Chondrocyte (in vitro differentiated cells): ENCODE measurements at regions not wholly inside any gene's neighbourhood (a gene's known extent, or its start where the extent isn't known, plus 50 kb on each side); places are given as distances from the start of the nearest gene placed in this dataset.
A peak's percentile ranks its signal among the peaks of the same experiment; 100 is the strongest.

ENCODE experiments used
- DNase-seq: peaks from one replicate; pipeline ENCODE4 v3.0.0; 2021; ENCODE audit warnings: mixed read lengths, low spot score
- H3K27ac Mint-ChIP-seq: one replicate; pipeline ENCODE4 v1.8.0; 2021; ENCODE audit warnings: mild to moderate bottlenecking, moderate library complexity, mixed read lengths; ENCODE audit not compliant: unreplicated experiment
- H3K27me3 Mint-ChIP-seq: 2 replicates; pipeline ENCODE4 v1.8.0; 2021; ENCODE audit warnings: low read depth, mixed read lengths
- H3K36me3 Mint-ChIP-seq: 2 replicates; pipeline ENCODE4 v1.8.0; 2021; ENCODE audit warnings: low read depth, mixed read lengths
- H3K4me1 Mint-ChIP-seq: 2 replicates; pipeline ENCODE4 v1.8.0; 2021; ENCODE audit warnings: low read depth, mild to moderate bottlenecking, mixed read lengths
- H3K4me3 Mint-ChIP-seq: one replicate; pipeline ENCODE4 v1.8.0; 2021; ENCODE audit warnings: mild to moderate bottlenecking, moderate library complexity, mixed read lengths; ENCODE audit not compliant: unreplicated experiment
- H3K9me3 Mint-ChIP-seq: 2 replicates; pipeline ENCODE4 v1.8.0; 2021; ENCODE audit warnings: low read depth, mixed read lengths
- CTCF ChIP-seq: fragments of 200-600 bp; sonication (generic); IDR thresholded peaks from 2 replicates; pipeline ENCODE4 v1.5.0; 2021; ENCODE audit warnings: antibody characterized with exemption, mild to moderate bottlenecking, moderate library complexity

- DNase-seq: no peak
- Mint-ChIP-seq H3K4me1 (no peaks in the 10 kb centered on the region), H3K9me3 (no peaks in the 10 kb centered on the region), H3K36me3 (no peaks in the 10 kb centered on the region), H3K27ac (no peak overlapping the region), H3K4me3 (no peak overlapping the region), H3K27me3 (peaks cover 8% of the 10 kb centered on the region)
- no peak for TF ChIP-seq CTCF
Observed at GRCh38 chr7:142590077-142590476, 159.2 kb upstream of the PRSS1 start.

- no peak overlapping the region for H3K4me3 Mint-ChIP-seq
- peak; percentile 79 for TF ChIP-seq CTCF
Observed at GRCh38 chr7:142587578-142588191, 161.6 kb upstream of the PRSS1 start.

GRCh38 chr7:142586611-142587010 lies 162.7 kb upstream of the PRSS1 start:
- no peaks in the 10 kb centered on the region for H3K27me3 Mint-ChIP-seq
- no peak overlapping the region for H3K4me3 Mint-ChIP-seq
- peaks cover 7% of the 10 kb centered on the region for H3K4me1 Mint-ChIP-seq
- TF ChIP-seq CTCF: no peak
- no peaks in the 10 kb centered on the region for H3K9me3 Mint-ChIP-seq
- DNase-seq: no peak
- no peak overlapping the region for H3K27ac Mint-ChIP-seq
- H3K36me3 Mint-ChIP-seq: no peaks in the 10 kb centered on the region

More at GRCh38 chr7:142587578-142588191, 161.6 kb upstream of the PRSS1 start:
- H3K27me3 Mint-ChIP-seq: no peaks in the 10 kb centered on the region
- no peaks in the 10 kb centered on the region for H3K9me3 Mint-ChIP-seq
- H3K36me3 Mint-ChIP-seq: no peaks in the 10 kb centered on the region
- H3K27ac Mint-ChIP-seq: no peak overlapping the region
- no peak for DNase-seq
- peaks cover 5% of the 10 kb centered on the region for H3K4me1 Mint-ChIP-seq

GRCh38 chr7:142585425-142585824 lies 163.8 kb upstream of the PRSS1 start:
- no peaks in the 10 kb centered on the region for H3K27me3 Mint-ChIP-seq
- no peak overlapping the region for H3K27ac Mint-ChIP-seq
- no peak for DNase-seq
- no peaks in the 10 kb centered on the region for H3K9me3 Mint-ChIP-seq
- H3K4me3 Mint-ChIP-seq: no peak overlapping the region
- no peaks in the 10 kb centered on the region for H3K36me3 Mint-ChIP-seq
- peaks cover 13% of the 10 kb centered on the region for H3K4me1 Mint-ChIP-seq
- TF ChIP-seq CTCF: peak; percentile 34

- H3K4me1 Mint-ChIP-seq: peaks cover 13% of the 10 kb centered on the region
- no peak overlapping the region for H3K27ac Mint-ChIP-seq
- H3K36me3 Mint-ChIP-seq: no peaks in the 10 kb centered on the region
- H3K4me3 Mint-ChIP-seq: no peak overlapping the region
- DNase-seq: no peak
- no peaks in the 10 kb centered on the region for H3K27me3 Mint-ChIP-seq
- H3K9me3 Mint-ChIP-seq: no peaks in the 10 kb centered on the region
- no peak for TF ChIP-seq CTCF
Observed at GRCh38 chr7:142584765-142585164, 164.5 kb upstream of the PRSS1 start.
